Fibroblast of villous mesenchyme (primary cell): ENCODE measurements at regions not wholly inside any gene's neighbourhood (a gene's known extent, or its start where the extent isn't known, plus 50 kb on each side); places are given as distances from the start of the nearest gene placed in this dataset.
"Not testable (repeated sequence)": the region's sequence is repeated elsewhere in the genome, so short reads cannot be mapped to it uniquely, and the experiment has no call there.

ENCODE experiments used
- DNase-seq: peaks from one replicate; pipeline ENCODE4 v3.0.0-alpha.2; 2010; ENCODE audit warnings: low read depth
- H3K4me3 ChIP-seq: 2 replicates; pipeline ENCODE4 v1.5.1; 2011; ENCODE audit warnings: low read depth, mild to moderate bottlenecking, low read length
- TF ChIP-seq, protein P1 (sequence below): IDR thresholded peaks from 2 replicates; pipeline ENCODE4 v1.5.1; 2012; ENCODE audit warnings: low read depth, mild to moderate bottlenecking, low read length; ENCODE audit not compliant: insufficient read depth

DNA sequence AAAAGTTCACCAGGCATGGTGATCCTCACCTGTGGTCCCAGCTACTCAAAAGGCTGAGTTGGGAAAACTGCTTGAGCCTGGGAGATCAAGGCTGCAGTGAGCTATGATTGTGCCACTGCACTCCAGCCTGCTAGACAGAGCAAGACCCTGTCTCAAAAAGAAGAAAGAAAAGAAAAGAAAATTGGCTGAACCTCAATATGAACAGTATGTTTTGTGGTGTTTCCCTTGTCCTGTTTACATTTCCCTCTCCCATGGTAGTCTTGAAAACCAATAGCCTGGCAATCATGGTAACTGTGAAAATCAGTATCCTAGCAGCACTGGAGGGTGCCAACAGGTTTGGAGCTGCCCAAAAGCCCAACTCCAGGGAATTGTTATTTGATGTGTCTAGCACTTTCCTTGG is 174.1 kb upstream of the NR4A3 start:
- DNase-seq, result no peak

DNA sequence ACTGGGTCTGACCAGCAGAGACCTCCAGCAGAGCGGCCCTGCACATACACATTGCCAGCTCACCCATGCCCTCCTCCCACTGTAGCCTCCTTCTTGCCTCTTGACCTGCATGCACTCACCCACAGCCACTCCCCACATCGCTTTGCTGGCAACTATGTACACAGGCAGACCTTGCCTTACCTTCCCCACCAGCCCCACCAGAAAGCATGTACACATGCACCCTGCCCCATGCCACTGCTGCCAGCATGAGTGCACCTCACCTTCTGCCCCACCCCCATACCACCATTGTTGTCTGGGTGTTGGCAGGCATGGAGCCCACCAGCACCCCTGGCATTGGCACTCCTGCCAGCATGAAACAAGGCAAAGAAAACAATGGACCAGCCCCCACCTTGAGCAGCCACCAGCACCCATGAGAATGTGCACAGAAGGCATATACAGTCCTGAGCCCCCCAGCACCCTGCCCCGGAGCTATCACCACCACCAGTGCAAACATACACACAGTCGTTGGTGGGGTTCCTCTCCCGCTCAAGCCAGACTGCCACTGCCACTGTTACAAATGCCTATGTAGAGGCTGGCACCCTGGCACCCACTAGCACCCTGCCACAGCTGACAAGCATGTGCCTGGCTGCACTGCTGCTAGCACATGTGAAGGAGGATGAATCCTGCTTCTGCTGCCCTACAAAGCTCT is 171.4 kb upstream of the NR4A3 start:
- no peak overlapping the region for H3K4me3 ChIP-seq
- TF ChIP-seq, protein P1, sequence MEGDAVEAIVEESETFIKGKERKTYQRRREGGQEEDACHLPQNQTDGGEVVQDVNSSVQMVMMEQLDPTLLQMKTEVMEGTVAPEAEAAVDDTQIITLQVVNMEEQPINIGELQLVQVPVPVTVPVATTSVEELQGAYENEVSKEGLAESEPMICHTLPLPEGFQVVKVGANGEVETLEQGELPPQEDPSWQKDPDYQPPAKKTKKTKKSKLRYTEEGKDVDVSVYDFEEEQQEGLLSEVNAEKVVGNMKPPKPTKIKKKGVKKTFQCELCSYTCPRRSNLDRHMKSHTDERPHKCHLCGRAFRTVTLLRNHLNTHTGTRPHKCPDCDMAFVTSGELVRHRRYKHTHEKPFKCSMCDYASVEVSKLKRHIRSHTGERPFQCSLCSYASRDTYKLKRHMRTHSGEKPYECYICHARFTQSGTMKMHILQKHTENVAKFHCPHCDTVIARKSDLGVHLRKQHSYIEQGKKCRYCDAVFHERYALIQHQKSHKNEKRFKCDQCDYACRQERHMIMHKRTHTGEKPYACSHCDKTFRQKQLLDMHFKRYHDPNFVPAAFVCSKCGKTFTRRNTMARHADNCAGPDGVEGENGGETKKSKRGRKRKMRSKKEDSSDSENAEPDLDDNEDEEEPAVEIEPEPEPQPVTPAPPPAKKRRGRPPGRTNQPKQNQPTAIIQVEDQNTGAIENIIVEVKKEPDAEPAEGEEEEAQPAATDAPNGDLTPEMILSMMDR, result no peak
- no peak for DNase-seq

More for the DNA sequence above, 174.1 kb upstream of the NR4A3 start:
- no peak overlapping the region for H3K4me3 ChIP-seq
- TF ChIP-seq, protein P1, result no peak

DNA sequence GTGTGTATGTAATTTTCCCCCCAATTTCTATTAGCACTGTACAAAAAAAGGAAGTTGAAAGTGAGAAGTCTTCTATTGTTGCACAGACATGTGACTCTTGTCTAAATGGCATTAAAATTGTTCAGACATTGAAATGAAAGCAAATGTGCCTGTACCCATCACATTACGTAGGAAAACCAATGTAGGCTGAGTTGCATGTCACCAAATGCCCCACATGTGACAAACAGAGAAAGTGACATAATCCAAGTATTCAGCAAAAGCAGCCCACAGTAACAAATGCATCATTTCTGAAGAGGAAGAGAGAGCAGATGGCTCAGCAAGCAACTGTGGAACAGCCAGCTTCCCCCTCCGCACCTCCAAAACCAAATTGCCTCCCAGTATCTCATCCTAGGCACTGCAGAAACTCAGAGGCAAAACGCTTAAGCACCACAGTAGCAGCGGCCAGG is 161.5 kb upstream of the NR4A3 start:
- TF ChIP-seq, protein P1, result no peak
- DNase-seq, result no peak
- no peak overlapping the region for H3K4me3 ChIP-seq

DNA sequence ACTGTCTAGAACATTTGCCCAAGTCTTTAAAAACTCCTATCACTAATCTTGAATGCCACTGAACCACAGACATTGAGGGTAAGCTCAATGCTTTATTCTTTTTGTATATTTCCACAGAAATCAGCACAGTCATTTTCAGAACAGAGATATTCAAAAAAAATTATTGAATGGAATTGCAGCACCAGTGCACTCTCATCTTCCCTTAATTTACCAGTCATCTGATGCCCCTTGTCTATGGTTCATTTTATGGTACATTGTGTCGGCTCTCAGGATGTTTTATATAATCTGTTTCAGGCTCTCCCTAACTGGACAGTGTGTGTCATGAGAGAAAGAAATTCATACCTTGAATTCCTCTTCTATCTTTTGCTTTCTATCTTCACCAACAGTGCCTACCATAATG is 158.4 kb upstream of the NR4A3 start:
- no peak overlapping the region for H3K4me3 ChIP-seq
- DNase-seq, result no peak
- TF ChIP-seq, protein P1, result no peak

DNA sequence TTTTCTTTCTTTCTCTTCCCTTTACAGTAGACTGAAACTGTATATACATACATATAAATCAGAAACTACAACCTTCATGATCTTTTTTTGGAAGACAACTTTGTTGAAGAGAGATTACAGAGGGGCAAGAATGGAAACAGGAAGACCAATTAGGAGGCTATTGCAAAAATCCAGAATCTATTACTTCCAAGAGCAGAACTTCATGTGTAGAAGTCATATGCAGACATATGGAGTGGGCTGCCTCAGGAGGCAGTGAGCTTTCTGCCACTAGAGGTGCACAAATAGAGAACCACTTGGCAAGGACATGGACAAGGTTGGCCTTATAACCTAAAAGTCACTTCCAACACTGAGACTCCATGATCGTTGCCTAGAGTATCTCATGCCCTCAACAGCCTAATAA is 157.8 kb upstream of the NR4A3 start:
- DNase-seq, result no peak
- TF ChIP-seq, protein P1, result no peak
- H3K4me3 ChIP-seq, result no peak overlapping the region

DNA sequence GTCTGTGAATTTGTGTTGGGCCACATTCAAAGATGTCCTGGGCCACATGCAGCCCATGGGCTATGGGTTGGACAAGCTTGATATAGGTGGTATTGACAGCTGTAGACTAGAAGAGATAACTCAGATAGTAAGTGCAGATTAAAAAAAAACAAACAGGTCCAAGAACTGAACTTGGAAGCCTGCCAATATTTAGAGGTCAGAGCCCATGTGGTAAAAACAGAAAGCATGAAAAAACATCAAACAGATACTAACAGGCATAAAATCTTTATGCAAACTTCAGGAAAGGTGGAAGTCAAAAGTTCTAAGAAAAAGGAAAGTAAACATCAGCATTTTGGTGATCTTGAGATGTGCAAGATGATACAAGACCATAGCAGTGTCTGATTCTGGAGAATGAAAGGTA is 155.1 kb upstream of the NR4A3 start:
- TF ChIP-seq, protein P1, result no peak
- no peak for DNase-seq

DNA sequence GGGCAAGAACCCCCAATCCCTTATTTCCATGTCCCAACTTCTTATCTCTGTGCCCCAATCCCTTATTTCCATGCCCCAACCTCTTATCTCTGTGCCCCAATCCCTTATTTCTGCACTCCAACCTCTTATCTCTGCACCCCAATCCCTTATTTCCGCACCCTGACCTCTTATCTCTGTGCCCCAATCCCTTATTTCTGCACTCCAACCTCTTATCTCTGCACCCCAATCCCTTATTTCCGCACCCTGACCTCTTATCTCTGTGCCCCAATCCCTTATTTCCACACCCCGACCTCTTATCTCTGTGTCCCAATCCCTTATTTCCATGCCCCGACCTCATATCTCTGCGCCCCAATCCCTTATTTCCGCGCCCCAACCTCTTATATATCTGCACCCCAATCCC is 150.8 kb upstream of the NR4A3 start:
- DNase-seq, H3K4me3 ChIP-seq: not testable (repeated sequence)

More for the DNA sequence above, 155.1 kb upstream of the NR4A3 start:
- H3K4me3 ChIP-seq, result no peak overlapping the region
